ENCODE measurements at regions not wholly inside any gene's neighbourhood (a gene's known extent, or its start where the extent isn't known, plus 50 kb on each side); places are given as distances from the start of the nearest gene placed in this dataset.

DNA sequence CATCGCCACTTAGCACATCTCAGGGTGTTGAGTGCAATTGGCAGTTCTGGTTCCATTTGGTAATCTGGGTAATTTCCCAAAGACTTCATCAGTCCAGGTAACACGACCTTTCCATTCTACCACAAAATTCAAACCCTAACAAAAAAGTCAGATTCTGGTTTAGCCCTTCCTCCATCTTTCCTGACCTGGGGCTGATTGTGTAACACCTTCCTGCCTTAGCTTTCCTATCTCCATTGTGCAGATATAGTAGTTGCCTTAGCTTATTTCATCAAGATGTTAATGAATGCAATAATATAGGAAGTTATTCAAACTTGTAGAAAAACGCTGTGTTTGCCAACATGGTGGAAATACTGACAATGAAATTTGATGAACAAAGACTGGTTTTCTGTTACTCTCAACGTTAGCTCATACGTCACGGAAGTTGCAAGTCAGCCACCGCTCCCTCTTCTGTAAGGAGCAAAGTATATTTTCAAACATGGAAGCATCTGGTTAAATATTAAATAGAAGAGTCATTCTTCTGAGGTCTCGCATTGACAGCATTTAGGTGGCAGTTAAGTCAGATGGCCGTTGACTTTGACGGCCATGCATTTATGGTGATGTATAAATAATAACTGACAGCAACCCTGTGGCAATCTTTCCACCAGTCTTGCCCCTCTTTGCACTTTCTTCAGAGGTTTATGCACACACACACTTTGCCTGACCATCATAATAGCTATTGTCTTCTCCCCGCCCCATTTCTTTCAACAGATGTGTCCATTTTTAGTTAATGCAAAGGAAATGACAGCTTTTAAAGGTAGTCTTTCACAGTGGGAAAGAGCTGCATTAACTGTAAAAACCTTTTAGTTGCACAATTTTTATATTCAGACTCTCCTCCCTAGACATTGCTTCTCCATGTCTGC lies 205.1 kb upstream of the BMPER start:
- H3K9ac ChIP-seq: no peak overlapping the region
- no peak overlapping the region for H3K27ac ChIP-seq
- H3K36me3 ChIP-seq: no peaks in the 10 kb centered on the region
- H3K9me3 ChIP-seq: peaks cover 30% of the 10 kb centered on the region
- H3K4me1 ChIP-seq: no peaks in the 10 kb centered on the region
- no peak overlapping the region for H3K4me3 ChIP-seq
- H3K4me2 ChIP-seq: no peak overlapping the region
- no peaks in the 10 kb centered on the region for H3K27me3 ChIP-seq
- no peaks in the 10 kb centered on the region for H4K20me1 ChIP-seq
- TF ChIP-seq Cebpa-rat (IDR thresholded peaks at IDR 0.05): no peak

GRCh38 chr7:33701189-33701740 lies 204.1 kb upstream of the BMPER start:
- no peak for TF ChIP-seq Cebpa-rat (IDR thresholded peaks at IDR 0.05)
- no peak overlapping the region for H3K9ac ChIP-seq
- H3K27ac ChIP-seq: no peak overlapping the region
- no peaks in the 10 kb centered on the region for H4K20me1 ChIP-seq
- H3K4me1 ChIP-seq: no peaks in the 10 kb centered on the region
- H3K9me3 ChIP-seq: peaks cover 30% of the 10 kb centered on the region
- H3K27me3 ChIP-seq: no peaks in the 10 kb centered on the region
- no peak overlapping the region for H3K4me3 ChIP-seq
- no peaks in the 10 kb centered on the region for H3K36me3 ChIP-seq
- no peak overlapping the region for H3K4me2 ChIP-seq

DNA sequence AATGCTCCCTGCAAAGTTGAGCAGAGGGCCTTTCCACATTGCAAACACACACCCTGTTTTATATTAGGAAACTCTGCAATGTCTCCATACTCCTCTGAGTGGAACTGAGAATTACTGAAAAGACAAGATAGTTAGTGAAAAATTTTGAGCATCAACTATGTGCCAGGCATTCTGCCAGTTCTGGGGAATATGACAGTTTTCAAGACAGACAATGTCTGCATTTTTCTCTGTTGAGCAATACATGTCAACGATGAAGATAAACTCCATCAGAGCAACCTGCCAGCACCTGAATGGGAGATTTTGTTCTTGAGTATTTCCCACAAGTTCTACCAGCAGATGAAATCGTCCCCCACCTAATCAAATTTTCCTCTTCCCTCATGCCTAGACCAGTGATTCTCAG lies 203.4 kb upstream of the BMPER start:
- H4K20me1 ChIP-seq: no peaks in the 10 kb centered on the region
- no peaks in the 10 kb centered on the region for H3K4me1 ChIP-seq
- no peak overlapping the region for H3K27ac ChIP-seq
- H3K9ac ChIP-seq: no peak overlapping the region
- TF ChIP-seq Cebpa-rat (IDR thresholded peaks at IDR 0.05): no peak
- H3K9me3 ChIP-seq: peaks cover 30% of the 10 kb centered on the region
- no peaks in the 10 kb centered on the region for H3K36me3 ChIP-seq
- no peak overlapping the region for H3K4me2 ChIP-seq
- H3K27me3 ChIP-seq: no peaks in the 10 kb centered on the region
- no peak overlapping the region for H3K4me3 ChIP-seq

GRCh38 chr7:33702514-33703054 lies 202.8 kb upstream of the BMPER start:
- Histone ChIP-seq H3K9ac (no peak overlapping the region), H3K4me2 (no peak overlapping the region), H3K4me1 (no peaks in the 10 kb centered on the region), H3K4me3 (no peak overlapping the region), H3K9me3 (peaks cover 30% of the 10 kb centered on the region), H4K20me1 (no peaks in the 10 kb centered on the region), H3K36me3 (no peaks in the 10 kb centered on the region), H3K27me3 (no peaks in the 10 kb centered on the region), H3K27ac (no peak overlapping the region)
- TF ChIP-seq Cebpa-rat (IDR thresholded peaks at IDR 0.05): no peak

- TF ChIP-seq Cebpa-rat (IDR thresholded peaks at IDR 0.05): no peak
- no peaks in the 10 kb centered on the region for H4K20me1 ChIP-seq
- H3K36me3 ChIP-seq: no peaks in the 10 kb centered on the region
- no peak overlapping the region for H3K4me2 ChIP-seq
- no peak overlapping the region for H3K4me3 ChIP-seq
- peaks cover 24% of the 10 kb centered on the region for H3K9me3 ChIP-seq
- no peak overlapping the region for H3K27ac ChIP-seq
- H3K9ac ChIP-seq: no peak overlapping the region
- H3K27me3 ChIP-seq: no peaks in the 10 kb centered on the region
- H3K4me1 ChIP-seq: no peaks in the 10 kb centered on the region
Observed at GRCh38 chr7:33705333-33705833, 200.0 kb upstream of the BMPER start.

DNA sequence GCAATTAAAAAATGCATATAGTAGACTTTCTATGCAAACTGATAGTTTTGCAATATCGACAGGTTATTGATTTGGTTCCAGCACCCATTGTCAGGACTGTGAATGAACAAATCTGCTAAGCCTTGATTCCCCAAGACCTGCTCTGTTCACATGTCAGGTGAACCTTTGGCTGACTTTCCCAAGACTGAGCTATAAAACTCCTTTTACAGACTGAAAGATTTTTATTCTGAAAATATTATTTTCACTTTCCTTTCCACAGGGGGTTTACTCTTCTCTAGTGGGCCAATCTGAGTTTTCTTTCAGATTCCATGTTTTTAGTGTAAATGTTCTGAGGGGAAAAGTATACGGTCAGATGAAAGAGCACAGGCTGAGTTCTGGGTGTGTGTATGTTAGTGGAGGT lies 199.2 kb upstream of the BMPER start:
- H4K20me1 ChIP-seq: no peaks in the 10 kb centered on the region
- peaks cover 16% of the 10 kb centered on the region for H3K9me3 ChIP-seq
- TF ChIP-seq Cebpa-rat (IDR thresholded peaks at IDR 0.05): no peak
- H3K36me3 ChIP-seq: no peaks in the 10 kb centered on the region
- no peaks in the 10 kb centered on the region for H3K4me1 ChIP-seq
- no peak overlapping the region for H3K4me3 ChIP-seq
- no peak overlapping the region for H3K4me2 ChIP-seq
- no peaks in the 10 kb centered on the region for H3K27me3 ChIP-seq
- no peak overlapping the region for H3K9ac ChIP-seq
- H3K27ac ChIP-seq: no peak overlapping the region

DNA sequence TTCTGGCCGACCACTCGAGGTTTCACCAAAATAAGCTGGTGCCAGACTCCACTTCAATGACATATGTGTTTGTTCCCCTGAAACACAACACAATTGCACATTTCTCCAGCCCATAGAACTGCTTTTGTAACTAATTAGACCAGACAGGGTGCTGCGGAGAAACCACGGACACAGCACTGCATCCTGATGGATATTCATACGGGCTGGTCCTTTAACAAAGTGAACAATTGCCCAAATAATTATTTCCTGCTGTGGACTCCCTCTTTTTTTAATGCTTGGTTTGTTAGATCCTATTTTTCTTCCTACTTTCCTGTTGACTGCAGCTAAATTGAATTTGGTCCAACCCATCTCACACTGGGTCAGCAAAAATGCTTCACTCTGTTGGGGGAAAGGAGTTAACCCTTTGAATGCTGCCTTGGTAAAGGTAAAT lies 198.6 kb upstream of the BMPER start:
- Histone ChIP-seq H3K27ac (no peak overlapping the region), H3K36me3 (no peaks in the 10 kb centered on the region), H4K20me1 (no peaks in the 10 kb centered on the region), H3K4me2 (no peak overlapping the region), H3K9ac (no peak overlapping the region), H3K4me1 (no peaks in the 10 kb centered on the region), H3K9me3 (peaks cover 10% of the 10 kb centered on the region), H3K4me3 (no peak overlapping the region), H3K27me3 (no peaks in the 10 kb centered on the region)
- no peak for TF ChIP-seq Cebpa-rat (IDR thresholded peaks at IDR 0.05)

DNA sequence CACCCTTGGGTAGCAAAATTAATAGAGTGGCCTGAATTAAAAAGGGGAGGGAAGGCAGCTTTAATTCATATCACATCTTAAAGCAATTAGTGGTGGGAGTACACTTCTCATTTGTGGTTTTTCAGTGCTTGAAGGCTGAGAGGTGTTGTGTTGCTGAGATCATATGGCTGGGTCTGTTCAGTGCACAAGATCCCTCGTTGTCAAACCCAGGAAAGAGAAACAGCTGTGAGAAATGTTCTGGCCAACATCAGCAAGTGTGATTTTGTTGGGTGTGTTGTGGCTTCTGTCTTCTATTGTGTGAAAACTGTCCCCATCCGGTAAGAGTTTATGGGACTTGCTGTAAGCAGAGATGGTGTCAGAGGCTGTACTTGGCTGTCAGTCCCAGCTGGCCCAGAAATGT lies 197.9 kb upstream of the BMPER start:
- H4K20me1 ChIP-seq: no peaks in the 10 kb centered on the region
- H3K9me3 ChIP-seq: peaks cover 4% of the 10 kb centered on the region; the same call in 1 of the 2 replicates
- H3K4me3 ChIP-seq: no peak overlapping the region
- no peak overlapping the region for H3K4me2 ChIP-seq
- TF ChIP-seq Cebpa-rat (IDR thresholded peaks at IDR 0.05): no peak
- no peak overlapping the region for H3K9ac ChIP-seq
- no peaks in the 10 kb centered on the region for H3K27me3 ChIP-seq
- no peaks in the 10 kb centered on the region for H3K36me3 ChIP-seq
- no peak overlapping the region for H3K27ac ChIP-seq
- no peaks in the 10 kb centered on the region for H3K4me1 ChIP-seq

DNA sequence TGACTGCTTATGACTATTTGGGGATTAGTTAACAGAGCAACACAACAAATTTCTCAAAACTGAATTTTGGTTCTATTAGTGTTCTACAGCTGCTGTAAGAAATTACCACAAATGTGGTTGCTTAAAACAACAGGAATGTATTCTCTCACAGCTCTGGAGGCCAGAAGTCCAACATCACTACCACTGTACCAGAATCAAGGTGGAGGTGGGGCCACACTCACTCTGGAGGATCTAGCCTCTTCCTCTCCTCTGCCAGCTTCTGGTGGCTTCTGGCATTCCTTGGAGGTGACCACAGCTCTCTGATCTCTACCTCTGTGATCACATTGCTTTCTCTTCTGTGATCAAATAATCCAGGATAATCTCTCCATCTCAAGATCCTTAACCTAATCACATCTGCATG lies 194.7 kb upstream of the BMPER start:
- no peaks in the 10 kb centered on the region for H3K27me3 ChIP-seq
- no peaks in the 10 kb centered on the region for H4K20me1 ChIP-seq
- H3K27ac ChIP-seq: no peak overlapping the region
- no peaks in the 10 kb centered on the region for H3K4me1 ChIP-seq
- H3K36me3 ChIP-seq: no peaks in the 10 kb centered on the region
- no peak overlapping the region for H3K4me2 ChIP-seq
- no peak overlapping the region for H3K9ac ChIP-seq
- TF ChIP-seq Cebpa-rat (IDR thresholded peaks at IDR 0.05): no peak
- no peak overlapping the region for H3K4me3 ChIP-seq
- H3K9me3 ChIP-seq: no peaks in the 10 kb centered on the region
